G401 (cell line): ENCODE measurements at regions not wholly inside any gene's neighbourhood (a gene's known extent, or its start where the extent isn't known, plus 50 kb on each side); places are given as distances from the start of the nearest gene placed in this dataset.

Experiments
- DNase-seq: peaks from one replicate; pipeline ENCODE4 v3.0.0-alpha.2; 2015; ENCODE audit warnings: low spot score
- in situ Hi-C: cut with HindIII; loops from 2 replicates; pipeline ENCODE4 v1.10.0; 2016; ENCODE audit warnings: low sequenced_read_pairs, mixed read lengths

GRCh38 chr11:23124249-23124648 lies 264.0 kb upstream of the CCDC179 start:
- in situ Hi-C loops: no loop called here
- DNase-seq: no peak

- DNase-seq: no peak
- in situ Hi-C loops: no loop called here
Measured at GRCh38 chr11:23124996-23125395, 264.7 kb upstream of the CCDC179 start.

DNA sequence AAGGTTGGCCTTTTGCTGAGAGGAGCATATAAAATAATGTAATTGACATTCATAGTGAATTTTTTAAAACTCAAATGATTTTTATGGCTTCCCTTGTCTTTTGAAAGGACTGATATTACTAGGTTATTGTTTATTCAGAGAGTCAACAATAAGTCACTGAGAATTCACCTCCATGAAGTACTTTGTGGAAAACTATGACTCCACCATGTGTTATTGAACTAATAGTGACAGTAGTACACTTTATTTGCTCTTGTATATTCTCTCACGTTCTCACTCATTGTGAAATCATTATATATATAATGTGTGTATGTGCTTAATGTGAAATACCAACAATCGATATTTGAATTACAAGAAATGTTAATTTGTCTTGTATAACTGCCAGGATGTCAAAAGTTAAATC lies 267.4 kb upstream of the CCDC179 start:
- no peak for DNase-seq
- in situ Hi-C loops: no loop called here

DNA sequence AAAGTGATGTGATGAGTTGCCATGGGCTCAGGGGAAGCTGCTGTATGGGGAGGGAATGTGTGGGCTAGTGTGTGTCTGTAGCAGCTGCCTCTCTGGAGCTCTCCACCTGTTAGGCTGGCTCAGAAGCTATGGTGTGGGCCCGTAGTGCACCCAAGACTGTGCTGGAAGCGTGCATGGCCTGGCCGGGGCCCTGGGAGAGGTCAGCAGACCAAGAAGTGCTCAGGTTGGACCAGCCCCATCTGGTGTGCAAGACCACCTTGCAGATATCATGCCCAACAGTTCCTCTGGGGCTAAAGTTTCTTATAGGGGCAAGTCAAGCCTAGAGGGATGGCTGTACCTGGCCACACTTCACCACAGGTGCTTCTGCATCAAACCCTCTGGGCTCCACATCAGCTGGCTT lies 274.4 kb upstream of the CCDC179 start:
- in situ Hi-C loops: no loop called here

DNA sequence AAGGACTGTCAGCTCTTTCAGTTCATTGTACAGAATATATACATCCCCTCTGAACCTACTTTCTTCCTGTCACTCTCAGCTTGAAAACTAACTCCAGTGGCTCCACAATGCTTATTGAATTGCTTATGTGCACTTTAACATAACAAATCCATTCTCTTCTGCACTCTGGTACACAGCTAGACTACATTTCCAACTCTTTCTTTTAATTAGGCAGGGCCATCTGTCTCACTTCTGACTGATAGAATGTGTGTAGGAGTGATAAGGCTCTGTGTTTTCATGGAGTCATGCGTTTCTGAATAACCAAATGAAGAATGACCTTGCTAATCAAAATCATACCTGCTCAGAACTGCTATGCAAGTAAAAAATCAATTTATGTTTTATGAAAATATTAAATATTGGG lies 278.5 kb upstream of the CCDC179 start:
- DNase-seq: no peak
- in situ Hi-C loops: no loop called here

More for the DNA sequence above, 274.4 kb upstream of the CCDC179 start:
- DNase-seq: no peak

DNA sequence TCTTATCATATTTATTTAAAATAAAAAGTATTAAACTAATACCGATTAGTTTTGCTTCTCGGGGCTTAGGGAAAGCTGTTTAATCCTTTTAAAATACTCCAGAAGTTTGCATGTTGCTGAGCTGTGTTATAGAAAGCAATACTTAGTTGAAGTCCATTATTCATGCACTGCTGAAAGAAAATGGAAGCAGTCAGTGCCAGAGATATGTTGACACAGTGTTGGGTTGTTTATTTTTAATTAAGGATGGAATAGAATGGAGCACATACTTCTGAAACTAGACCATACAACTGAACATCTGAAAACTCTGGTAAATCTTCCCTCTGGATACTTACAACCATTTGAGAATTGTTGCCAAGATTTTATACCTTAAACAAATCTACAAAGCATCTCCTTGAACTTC lies 282.7 kb upstream of the CCDC179 start:
- in situ Hi-C loops: no loop called here

DNA sequence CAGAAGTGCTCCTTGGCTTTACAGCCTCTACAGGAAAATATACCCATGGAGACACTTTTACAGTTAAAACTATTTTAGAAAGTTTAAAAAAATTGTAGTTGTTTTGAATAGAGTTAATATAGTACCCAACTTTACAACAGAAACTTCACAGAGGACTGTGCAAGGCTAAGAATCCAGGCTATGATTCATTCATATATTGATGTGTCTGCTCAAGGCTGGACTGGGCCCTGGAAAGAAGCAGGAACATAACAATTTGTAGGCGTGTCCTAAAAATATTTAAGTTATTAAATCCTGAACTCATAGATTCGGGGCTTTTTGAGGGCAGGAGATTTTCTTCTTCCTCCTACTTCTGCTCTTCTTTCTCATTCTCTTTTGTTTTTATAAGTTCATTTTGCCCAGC lies 291.5 kb upstream of the CCDC179 start:
- in situ Hi-C loops: no loop called here
- DNase-seq: no peak

More for the DNA sequence above, 282.7 kb upstream of the CCDC179 start:
- DNase-seq: no peak

GRCh38 chr11:23155503-23155902 lies 295.2 kb upstream of the CCDC179 start:
- in situ Hi-C loops: no loop called here
- no peak for DNase-seq

- in situ Hi-C loops: no loop called here
Measured at GRCh38 chr11:23164022-23164421, 303.7 kb upstream of the CCDC179 start.

DNA sequence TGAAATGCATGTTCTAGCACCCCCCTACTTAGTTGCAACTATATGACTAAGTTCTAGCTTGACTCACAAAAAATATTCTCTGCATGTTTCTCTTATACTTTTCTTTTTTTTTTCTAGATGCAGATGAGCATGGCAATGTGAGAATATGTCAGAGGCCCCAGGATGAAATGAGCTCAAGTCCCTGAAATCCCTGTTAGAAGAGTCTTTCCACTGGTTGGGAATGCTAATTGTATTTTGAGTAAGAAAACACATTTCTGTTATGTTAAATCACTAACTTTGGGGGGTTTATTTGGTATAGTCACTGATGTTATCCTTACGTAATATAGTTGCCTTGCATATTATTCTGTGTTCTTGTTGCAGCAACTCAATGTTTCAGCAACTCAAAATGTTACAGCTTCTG lies 306.1 kb upstream of the CCDC179 start:
- in situ Hi-C loops: no loop called here
- DNase-seq: no peak

More at GRCh38 chr11:23164022-23164421, 303.7 kb upstream of the CCDC179 start:
- DNase-seq: no peak

GRCh38 chr11:23179609-23180008 lies 319.3 kb upstream of the CCDC179 start:
- in situ Hi-C loops: no loop called here
- DNase-seq: no peak

GRCh38 chr11:23181022-23181807 lies 320.9 kb upstream of the CCDC179 start:
- no peak for DNase-seq
- in situ Hi-C loops: no loop called here

DNA sequence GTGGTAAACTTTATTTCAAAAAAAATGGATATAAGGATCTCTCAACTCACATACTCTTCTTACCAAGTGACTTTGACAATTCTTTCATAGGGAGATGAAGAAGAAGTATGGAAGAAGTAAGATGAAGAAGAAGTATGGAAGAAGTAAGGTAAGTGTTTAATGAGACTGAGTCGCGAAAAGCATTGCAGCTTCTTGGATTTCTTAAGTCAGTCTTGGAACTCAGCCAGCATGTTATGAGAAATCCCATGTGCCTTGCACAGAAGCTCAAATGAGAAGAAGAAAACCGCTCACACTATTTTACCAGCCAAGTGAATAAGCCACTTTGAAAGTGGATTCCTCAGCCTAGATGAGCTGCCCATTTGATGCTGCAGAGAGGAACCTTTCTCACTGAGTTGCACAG lies 332.0 kb upstream of the CCDC179 start:
- in situ Hi-C loops: no loop called here
- DNase-seq: no peak

GRCh38 chr11:23201936-23202522 lies 341.8 kb upstream of the CCDC179 start:
- in situ Hi-C loops: no loop called here
- no peak for DNase-seq

DNA sequence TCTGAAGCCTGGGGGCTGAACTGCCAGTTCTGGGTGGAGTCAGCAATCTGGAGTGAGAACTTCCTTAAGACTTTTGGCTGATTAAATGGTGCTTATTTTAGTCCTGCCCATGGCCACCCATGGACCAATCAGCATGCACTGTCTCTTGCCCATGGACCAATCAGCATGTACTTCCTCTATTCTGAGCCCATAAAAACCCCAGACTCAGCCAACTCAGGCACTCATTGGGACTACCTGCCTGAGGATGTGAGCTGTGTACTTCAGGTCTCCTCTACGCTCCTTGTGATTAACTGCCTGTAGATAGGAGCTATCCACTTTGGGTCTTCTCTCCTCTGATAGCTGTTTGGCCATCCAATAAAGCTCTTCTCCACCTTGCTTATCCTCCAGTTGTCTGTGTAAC lies 342.3 kb upstream of the CCDC179 start:
- no peak for DNase-seq
- in situ Hi-C loops: no loop called here

DNA sequence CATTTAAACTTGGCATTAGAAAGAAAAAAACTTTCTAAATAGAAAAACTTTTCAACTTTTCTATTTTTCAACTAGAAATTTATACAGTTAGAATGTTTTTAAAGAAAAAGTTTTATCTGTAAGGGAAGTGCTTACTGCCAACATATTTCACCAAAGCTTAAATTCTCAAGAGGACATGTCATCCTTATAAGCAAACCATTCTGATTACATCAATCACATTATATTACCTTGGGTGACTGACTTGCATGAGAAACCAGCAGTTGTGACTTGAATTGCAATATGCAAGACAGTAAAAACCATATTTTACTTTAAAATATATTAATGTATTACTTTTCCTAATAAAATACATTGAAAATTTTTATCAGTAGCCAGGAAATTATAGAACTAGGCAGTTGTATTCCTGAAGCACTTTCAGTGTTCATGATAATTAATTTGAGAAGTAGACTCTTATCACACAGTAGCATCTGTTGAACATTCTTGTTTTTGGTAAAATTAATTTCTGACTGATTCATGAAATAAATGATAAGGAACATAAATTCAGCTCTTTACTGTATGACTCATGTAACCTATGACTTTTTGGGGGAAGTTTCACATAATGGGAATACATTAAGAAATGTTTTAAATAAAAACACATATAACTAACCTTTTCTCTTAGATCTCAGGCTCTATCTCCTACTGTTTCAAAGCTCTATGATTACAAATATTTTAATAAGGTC lies 345.0 kb upstream of the CCDC179 start:
- DNase-seq: no peak
- in situ Hi-C loops: no loop called here

DNA sequence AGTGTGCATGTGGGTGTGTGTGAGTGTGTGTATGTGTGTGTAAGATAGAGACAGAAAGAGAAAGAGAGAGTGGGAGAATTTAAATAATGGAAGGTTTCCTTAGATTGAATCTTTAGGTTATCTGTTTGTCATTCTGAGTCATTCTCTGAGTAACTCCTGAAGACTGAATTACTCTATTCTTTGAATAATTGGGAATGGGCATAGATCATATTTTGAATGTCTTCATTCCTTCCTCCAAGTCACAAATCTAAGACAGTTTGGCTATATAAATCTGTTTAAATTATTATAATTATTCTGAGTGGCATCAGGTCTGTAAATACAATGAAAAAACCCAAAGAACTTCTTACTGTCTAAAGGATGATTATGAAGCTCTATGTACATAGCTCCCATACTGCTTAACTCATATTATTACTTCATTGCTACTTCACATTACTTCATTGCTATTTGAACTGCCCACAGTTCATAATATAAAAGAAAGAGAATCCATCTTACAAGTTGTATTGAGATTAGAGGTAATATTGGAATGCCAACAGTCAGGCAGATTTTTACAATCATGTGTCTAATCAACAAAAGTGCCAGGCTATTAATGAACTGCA lies 346.6 kb upstream of the CCDC179 start:
- no peak for DNase-seq
- in situ Hi-C loops: no loop called here

- DNase-seq: no peak
- in situ Hi-C loops: no loop called here
Measured at GRCh38 chr11:23211221-23211620, 350.9 kb upstream of the CCDC179 start.

DNA sequence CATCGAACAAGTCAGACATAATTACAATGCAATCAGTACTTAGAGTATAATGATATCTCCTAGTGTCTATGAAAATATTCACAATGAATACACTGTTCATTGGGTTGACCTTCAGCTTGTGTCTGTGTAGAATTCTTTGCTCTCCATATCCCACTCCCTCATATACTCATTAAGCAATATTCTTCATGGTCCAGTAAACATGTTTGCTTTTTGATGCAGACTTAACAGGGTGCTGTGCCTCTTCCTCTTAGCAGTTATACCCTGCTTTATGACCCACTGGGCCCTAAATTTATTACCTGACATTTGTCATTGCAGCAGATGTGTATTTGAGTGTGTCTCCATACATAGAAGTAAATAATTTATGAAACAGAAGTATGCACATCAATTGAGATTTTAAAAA lies 352.5 kb upstream of the CCDC179 start:
- in situ Hi-C loops: no loop called here
- no peak for DNase-seq

DNA sequence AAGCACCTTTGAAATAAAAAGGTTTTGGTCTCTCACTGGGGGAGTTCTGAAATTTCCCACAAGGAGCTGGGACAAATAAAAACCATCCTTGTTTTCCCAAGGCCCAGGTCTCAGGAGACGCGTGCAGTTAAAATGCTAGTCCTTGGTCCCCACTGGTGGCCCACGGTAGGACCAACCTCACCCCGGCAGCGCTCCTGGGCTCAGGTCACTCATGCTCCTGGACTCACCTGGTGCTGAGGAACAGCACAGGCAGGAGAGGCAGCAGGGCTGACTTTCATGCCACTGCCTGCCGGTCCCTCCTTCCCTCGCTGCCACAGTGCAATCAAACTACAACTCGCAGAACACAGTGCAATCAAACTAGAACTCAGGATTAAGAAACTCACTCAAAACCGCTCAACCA lies 356.8 kb upstream of the CCDC179 start:
- no peak for DNase-seq
- in situ Hi-C loops: no loop called here
